Osteoblast (primary cell): ENCODE measurements at regions not wholly inside any gene's neighbourhood (a gene's known extent, or its start where the extent isn't known, plus 50 kb on each side); places are given as distances from the start of the nearest gene placed in this dataset.

Experiments used
- DNase-seq: peaks from one replicate; pipeline ENCODE4 v3.0.0; 2011; ENCODE audit warnings: low spot score, mixed read lengths; ENCODE audit not compliant: insufficient read length; ENCODE audit errors: missing footprints
- H2AFZ ChIP-seq: 2 replicates; pipeline ENCODE4 v1.6.0; 2011; ENCODE audit warnings: mild to moderate bottlenecking, low read length
- H3K27ac ChIP-seq: 2 replicates; pipeline ENCODE4 v1.5.1; 2011; ENCODE audit warnings: mild to moderate bottlenecking, low read depth, low read length, moderate library complexity
- H3K27me3 ChIP-seq: 2 replicates; pipeline ENCODE4 v1.6.0; 2012; ENCODE audit warnings: mild to moderate bottlenecking, control low read depth, inconsistent platforms, low read length, moderate library complexity; ENCODE audit not compliant: insufficient read depth
- H3K36me3 ChIP-seq: 2 replicates; pipeline ENCODE4 v1.5.1; 2011; ENCODE audit warnings: mild to moderate bottlenecking, low read length, control low read depth, moderate library complexity; ENCODE audit not compliant: insufficient read depth
- H3K4me1 ChIP-seq: 2 replicates; pipeline ENCODE4 v1.5.1; 2011; ENCODE audit warnings: mild to moderate bottlenecking, low read length, control low read depth, moderate library complexity; ENCODE audit not compliant: insufficient read depth
- H3K4me2 ChIP-seq: 2 replicates; pipeline ENCODE4 v1.6.0; 2011; ENCODE audit warnings: mild to moderate bottlenecking, low read length; ENCODE audit not compliant: insufficient read depth
- H3K4me3 ChIP-seq: fragments of 200-600 bp; sonication (generic); 3 replicates; pipeline ENCODE4 v1.5.1; 2012; ENCODE audit warnings: mild to moderate bottlenecking, low read length, inconsistent platforms; ENCODE audit not compliant: insufficient read depth
- H3K79me2 ChIP-seq: 2 replicates; pipeline ENCODE4 v1.6.0; 2012; ENCODE audit warnings: mild to moderate bottlenecking, low read length, control low read depth, inconsistent platforms; ENCODE audit not compliant: insufficient read depth
- H3K9me3 ChIP-seq: 2 replicates; pipeline ENCODE4 v1.5.1; 2011; ENCODE audit warnings: low read depth, low read length, control low read depth
- H4K20me1 ChIP-seq: 2 replicates; pipeline ENCODE4 v1.6.0; 2012; ENCODE audit warnings: mild to moderate bottlenecking, low read length, control low read depth; ENCODE audit not compliant: insufficient read depth
- CTCF ChIP-seq: IDR thresholded peaks from 2 replicates; pipeline ENCODE4 v1.5.1; 2011; ENCODE audit warnings: mild to moderate bottlenecking, low read depth, low read length, moderate library complexity; ENCODE audit errors: extremely low read depth

- Histone ChIP-seq H3K4me2 (no peak overlapping the region), H3K79me2 (no peaks in the 10 kb centered on the region), H3K9me3 (peaks cover 2% of the 10 kb centered on the region), H3K27me3 (no peaks in the 10 kb centered on the region), H3K4me1 (no peaks in the 10 kb centered on the region), H3K36me3 (no peaks in the 10 kb centered on the region), H3K27ac (no peak overlapping the region), H4K20me1 (no peaks in the 10 kb centered on the region), H3K4me3 (no peak overlapping the region), H2AFZ (no peak overlapping the region)
- TF ChIP-seq CTCF = no peak
- DNase-seq = no peak
These were observed 1010.1 kb downstream of the CDH18 start for GRCh38 chr5:18977880-18978279.

- H3K36me3 ChIP-seq = no peaks in the 10 kb centered on the region
- peaks cover 2% of the 10 kb centered on the region for H3K9me3 ChIP-seq
- no peak for TF ChIP-seq CTCF
- H4K20me1 ChIP-seq = no peaks in the 10 kb centered on the region
- no peak overlapping the region for H3K4me2 ChIP-seq
- no peak for DNase-seq
- H3K79me2 ChIP-seq = no peaks in the 10 kb centered on the region
- H3K27ac ChIP-seq = no peak overlapping the region
- no peak overlapping the region for H2AFZ ChIP-seq
- no peak overlapping the region for H3K4me3 ChIP-seq
- no peaks in the 10 kb centered on the region for H3K4me1 ChIP-seq
- no peaks in the 10 kb centered on the region for H3K27me3 ChIP-seq
These were observed 1003.4 kb downstream of the CDH18 start for GRCh38 chr5:18984559-18985080.

GRCh38 chr5:18985171-18985758 is 1002.7 kb downstream of the CDH18 start:
- no peaks in the 10 kb centered on the region for H3K79me2 ChIP-seq
- no peaks in the 10 kb centered on the region for H3K36me3 ChIP-seq
- H3K9me3 ChIP-seq = peaks cover 2% of the 10 kb centered on the region
- TF ChIP-seq CTCF = no peak
- H3K27me3 ChIP-seq = no peaks in the 10 kb centered on the region
- H2AFZ ChIP-seq = no peak overlapping the region
- no peak overlapping the region for H3K27ac ChIP-seq
- H3K4me3 ChIP-seq = no peak overlapping the region
- DNase-seq = no peak
- no peak overlapping the region for H3K4me2 ChIP-seq
- no peaks in the 10 kb centered on the region for H3K4me1 ChIP-seq
- H4K20me1 ChIP-seq = no peaks in the 10 kb centered on the region

- Histone ChIP-seq H3K36me3 (no peaks in the 10 kb centered on the region), H3K4me2 (no peak overlapping the region), H3K9me3 (no peaks in the 10 kb centered on the region), H3K79me2 (no peaks in the 10 kb centered on the region), H4K20me1 (no peaks in the 10 kb centered on the region), H3K4me3 (no peak overlapping the region), H2AFZ (no peak overlapping the region), H3K27ac (no peak overlapping the region), H3K4me1 (no peaks in the 10 kb centered on the region), H3K27me3 (no peaks in the 10 kb centered on the region)
- DNase-seq = no peak
- TF ChIP-seq CTCF = no peak
These were observed 1000.9 kb downstream of the CDH18 start for GRCh38 chr5:18987101-18987500.
